Endothelial cell of umbilical vein (primary cell): ENCODE measurements at regions not wholly inside any gene's neighbourhood (a gene's known extent, or its start where the extent isn't known, plus 50 kb on each side); places are given as distances from the start of the nearest gene placed in this dataset.

Experiments
- CTCF ChIP-seq, 2 donors: IDR thresholded peaks; 1 replicate in 1 of 2; 2 replicates in 1 of 2; pipeline ENCODE4 v1.5.1; 2011; ENCODE audit warnings: low read length in 2 of 2, mild to moderate bottlenecking in 2 of 2, moderate library complexity in 2 of 2, control low read depth in 1 of 2, inconsistent platforms in 1 of 2, low read depth in 1 of 2; ENCODE audit not compliant: insufficient read depth in 1 of 2; ENCODE audit errors: extremely low read depth in 1 of 2
- EZH2 ChIP-seq: IDR thresholded peaks from 2 replicates; pipeline ENCODE4 v1.6.1; 2012; ENCODE audit warnings: borderline replicate concordance, low read depth, mild to moderate bottlenecking, moderate library complexity, low read length, inconsistent platforms; ENCODE audit not compliant: severe bottlenecking
- FOS ChIP-seq: IDR thresholded peaks from 2 replicates; pipeline ENCODE4 v1.6.1; 2011; ENCODE audit warnings: mild to moderate bottlenecking, low read length, moderate library complexity, borderline replicate concordance; ENCODE audit not compliant: insufficient read depth
- POLR2AphosphoS5 ChIP-seq: IDR thresholded peaks from 2 replicates; pipeline ENCODE4 v1.6.1; 2012; ENCODE audit warnings: low read depth, mild to moderate bottlenecking, control low read depth, low read length, moderate library complexity; ENCODE audit not compliant: insufficient read depth

- TF ChIP-seq CTCF (IDR thresholded peaks at IDR 0.05; ENCODE audit: extremely low read depth in 1 of 2, insufficient read depth in 1 of 2, low read depth in 1 of 2, low read length in 2 of 2) (no peak), EZH2 (no peak), POLR2AphosphoS5 (no peak), FOS (no peak)
These were observed 65.8 kb upstream of the CHD1 start for GRCh38 chr5:98994611-98995010.
